WTC11 (cell line): ENCODE measurements at regions not wholly inside any gene's neighbourhood (a gene's known extent, or its start where the extent isn't known, plus 50 kb on each side); places are given as distances from the start of the nearest gene placed in this dataset.

Source experiments
- ATAC-seq: fragments of 200-7000 bp; cut with Tn5 transposase; 2 replicates; pipeline ENCODE4 v1.10.0; 2021; ENCODE audit warnings: mild to moderate bottlenecking, moderate library complexity
- CTCF ChIA-PET: fragments of 300-600 bp; sonication (Branson Sonifier 250); formaldehyde crosslinking; loops from one replicate; lab custom pipeline; 2021; ENCODE audit warnings: antibody characterized with exemption; lab: Charles Lee
- POLR2A ChIA-PET: fragments of 350-600 bp; sonication (Branson Sonifier 250); formaldehyde crosslinking; loops from one replicate; lab custom pipeline; 2021; ENCODE audit warnings: antibody characterized with exemption; lab: Charles Lee
- DNase-seq: peaks from one replicate; pipeline ENCODE4 v3.0.0; 2021; ENCODE audit warnings: low spot score
- H3K27ac Mint-ChIP-seq: 2 replicates; pipeline ENCODE4 v1.8.0; 2021; ENCODE audit warnings: mixed read lengths
- H3K27me3 Mint-ChIP-seq: 2 replicates; pipeline ENCODE4 v1.8.0; 2021; ENCODE audit warnings: low read depth, mild to moderate bottlenecking, moderate library complexity, mixed read lengths
- H3K36me3 Mint-ChIP-seq: 2 replicates; pipeline ENCODE4 v1.8.0; 2021; ENCODE audit warnings: mixed read lengths
- H3K4me1 Mint-ChIP-seq: 2 replicates; pipeline ENCODE4 v1.8.0; 2022; ENCODE audit warnings: mixed read lengths
- H3K4me3 Mint-ChIP-seq: 2 replicates; pipeline ENCODE4 v1.8.0; 2021; ENCODE audit warnings: mild to moderate bottlenecking, moderate library complexity, mixed read lengths
- H3K9me3 Mint-ChIP-seq: 2 replicates; pipeline ENCODE4 v1.8.0; 2021; ENCODE audit warnings: mixed read lengths
- ATF3 ChIP-seq: sonication (generic); formaldehyde crosslinking; conservative IDR thresholded peaks from 2 replicates; pipeline ENCODE4 v1.8.1; 2022; ENCODE audit warnings: mild to moderate bottlenecking, missing genetic modification reagents
- EMX1 ChIP-seq: fragments of 250-450 bp; sonication (Bioruptor Pico); IDR thresholded peaks from 2 replicates; pipeline ENCODE4 v1.8.0; 2021; ENCODE audit warnings: mild to moderate bottlenecking
- ERG ChIP-seq: fragments of 250-450 bp; sonication (Bioruptor Pico); IDR thresholded peaks from 2 replicates; pipeline ENCODE4 v1.8.0; 2021; ENCODE audit warnings: mild to moderate bottlenecking
- IRF1 ChIP-seq: sonication (generic); formaldehyde crosslinking; IDR thresholded peaks from 2 replicates; pipeline ENCODE4 v1.8.0; 2023; ENCODE audit warnings: missing genetic modification reagents
- MLX ChIP-seq: sonication (generic); formaldehyde crosslinking; IDR thresholded peaks from 2 replicates; pipeline ENCODE4 v1.8.1; 2023; ENCODE audit warnings: mild to moderate bottlenecking, missing genetic modification reagents, moderate library complexity
- NFYB ChIP-seq: sonication (generic); formaldehyde crosslinking; conservative IDR thresholded peaks from 2 replicates; pipeline ENCODE4 v1.8.0; 2022; ENCODE audit warnings: low read depth, missing genetic modification reagents
- OVOL2 ChIP-seq: fragments of 250-450 bp; sonication (Bioruptor Pico); IDR thresholded peaks from 2 replicates; pipeline ENCODE4 v1.9.0; 2021; ENCODE audit warnings: mild to moderate bottlenecking, borderline replicate concordance
- PRDM15 ChIP-seq: sonication (generic); formaldehyde crosslinking; IDR thresholded peaks from 2 replicates; pipeline ENCODE4 v1.8.0; 2022; ENCODE audit warnings: missing genetic modification reagents
- SOX15 ChIP-seq: fragments of 250-450 bp; sonication (Bioruptor Pico); IDR thresholded peaks from 2 replicates; pipeline ENCODE4 v1.9.0; 2021; ENCODE audit warnings: mild to moderate bottlenecking
- SP1 ChIP-seq: sonication (generic); formaldehyde crosslinking; conservative IDR thresholded peaks from 2 replicates; pipeline ENCODE4 v1.8.1; 2022; ENCODE audit warnings: missing genetic modification reagents
- ZMAT4 ChIP-seq: fragments of 250-450 bp; sonication (Bioruptor Pico); IDR thresholded peaks from 2 replicates; pipeline ENCODE4 v1.9.0; 2021; ENCODE audit warnings: mild to moderate bottlenecking
- ZNF219 ChIP-seq: sonication (generic); formaldehyde crosslinking; IDR thresholded peaks from 2 replicates; pipeline ENCODE4 v1.8.0; 2023; ENCODE audit warnings: missing genetic modification reagents, mild to moderate bottlenecking, borderline replicate concordance
- ZNF281 ChIP-seq: sonication (generic); formaldehyde crosslinking; IDR thresholded peaks from 2 replicates; pipeline ENCODE4 v1.8.0; 2023; ENCODE audit warnings: mild to moderate bottlenecking, missing genetic modification reagents
- ZNF416 ChIP-seq: fragments of 250-450 bp; sonication (Bioruptor Pico); IDR thresholded peaks from 2 replicates; pipeline ENCODE4 v1.9.0; 2021; ENCODE audit warnings: mild to moderate bottlenecking, inconsistent platforms
- ZNF425 ChIP-seq: fragments of 250-450 bp; sonication (Bioruptor Pico); conservative IDR thresholded peaks from 2 replicates; pipeline ENCODE4 v1.9.0; 2021; ENCODE audit warnings: mild to moderate bottlenecking
- ZNF512 ChIP-seq: sonication (generic); formaldehyde crosslinking; IDR thresholded peaks from 2 replicates; pipeline ENCODE4 v1.8.1; 2022; ENCODE audit warnings: missing genetic modification reagents, borderline replicate concordance

GRCh38 chr1:71262970-71263369 lies 182.1 kb upstream of the ZRANB2 start:
- H3K27ac Mint-ChIP-seq: no peak overlapping the region

GRCh38 chr1:71252900-71253299 lies 172.1 kb upstream of the ZRANB2 start:
- no peaks in the 10 kb centered on the region for H3K9me3 Mint-ChIP-seq
- H3K4me3 Mint-ChIP-seq: no peak overlapping the region
- TF ChIP-seq MLX (no peak), PRDM15 (CRISPR knock-in tag) (no peak), OVOL2 (CRISPR knock-in tag) (no peak), ZNF425 (CRISPR knock-in tag) (no peak), ZNF512 (CRISPR knock-in tag) (no peak), ZNF416 (CRISPR knock-in tag) (no peak), ERG (CRISPR knock-in tag) (no peak), SOX15 (CRISPR knock-in tag) (no peak), EMX1 (CRISPR knock-in tag) (no peak), ZMAT4 (CRISPR knock-in tag) (no peak), NFYB (CRISPR knock-in tag) (no peak), ATF3 (CRISPR knock-in tag) (no peak)
- no peaks in the 10 kb centered on the region for H3K27me3 Mint-ChIP-seq
- ChIA-PET POLR2A (no interaction called here), CTCF (no interaction called here)
- no peak overlapping the region for H3K27ac Mint-ChIP-seq
- ATAC-seq (no peak), DNase-seq (no peak)
- H3K36me3 Mint-ChIP-seq: no peaks in the 10 kb centered on the region
- H3K4me1 Mint-ChIP-seq: no peaks in the 10 kb centered on the region

More at GRCh38 chr1:71262970-71263369, 182.1 kb upstream of the ZRANB2 start:
- Mint-ChIP-seq H3K4me3 (no peak overlapping the region), H3K4me1 (no peaks in the 10 kb centered on the region), H3K9me3 (no peaks in the 10 kb centered on the region), H3K36me3 (no peaks in the 10 kb centered on the region), H3K27me3 (no peaks in the 10 kb centered on the region)
- ChIA-PET CTCF (no interaction called here), POLR2A (no interaction called here)
- ATAC-seq (no peak), DNase-seq (no peak)
- TF ChIP-seq SP1 (CRISPR knock-in tag) (no peak), ZNF219 (no peak), IRF1 (no peak), ZNF281 (CRISPR knock-in tag) (no peak)
